ENCODE measurements at regions not wholly inside any gene's neighbourhood (a gene's known extent, or its start where the extent isn't known, plus 50 kb on each side); places are given as distances from the start of the nearest gene placed in this dataset.
"Not testable (repeated sequence)": the region's sequence is repeated elsewhere in the genome, so short reads cannot be mapped to it uniquely, and the experiment has no call there.

DNA sequence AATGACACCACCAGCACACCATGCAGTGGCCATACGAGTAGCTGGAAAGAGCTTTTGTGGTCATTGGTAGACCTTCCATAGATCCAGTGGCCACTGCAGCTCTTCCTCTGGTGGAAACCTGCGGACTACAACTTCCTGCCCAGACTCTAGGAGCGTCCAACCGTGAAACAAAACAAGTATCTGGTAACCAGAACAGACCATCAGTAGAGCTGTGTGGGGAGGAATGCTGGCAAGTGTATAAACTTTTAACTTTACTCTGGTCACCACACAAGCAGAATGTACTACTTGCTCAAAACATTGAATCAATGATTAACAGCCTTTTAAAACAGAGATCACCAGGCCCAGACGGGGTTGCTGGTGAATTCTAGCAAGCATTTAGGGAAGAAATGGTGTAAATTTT lies 154.7 kb upstream of the DGKB start:
- Histone ChIP-seq H3K4me3 (no peak overlapping the region), H3K27me3 (ENCODE audit: low read depth) (peaks cover 8% of the 10 kb centered on the region), H3K27ac (replicated peaks) (no peak overlapping the region), H3K36me3 (no peaks in the 10 kb centered on the region), H3K4me1 (no peaks in the 10 kb centered on the region), H3K9me3 (replicated peaks) (no peaks in the 10 kb centered on the region)
- no peak for DNase-seq
- intact Hi-C loops (cut with micrococcal nuclease) = no loop called here
- TF ChIP-seq, protein P1, sequence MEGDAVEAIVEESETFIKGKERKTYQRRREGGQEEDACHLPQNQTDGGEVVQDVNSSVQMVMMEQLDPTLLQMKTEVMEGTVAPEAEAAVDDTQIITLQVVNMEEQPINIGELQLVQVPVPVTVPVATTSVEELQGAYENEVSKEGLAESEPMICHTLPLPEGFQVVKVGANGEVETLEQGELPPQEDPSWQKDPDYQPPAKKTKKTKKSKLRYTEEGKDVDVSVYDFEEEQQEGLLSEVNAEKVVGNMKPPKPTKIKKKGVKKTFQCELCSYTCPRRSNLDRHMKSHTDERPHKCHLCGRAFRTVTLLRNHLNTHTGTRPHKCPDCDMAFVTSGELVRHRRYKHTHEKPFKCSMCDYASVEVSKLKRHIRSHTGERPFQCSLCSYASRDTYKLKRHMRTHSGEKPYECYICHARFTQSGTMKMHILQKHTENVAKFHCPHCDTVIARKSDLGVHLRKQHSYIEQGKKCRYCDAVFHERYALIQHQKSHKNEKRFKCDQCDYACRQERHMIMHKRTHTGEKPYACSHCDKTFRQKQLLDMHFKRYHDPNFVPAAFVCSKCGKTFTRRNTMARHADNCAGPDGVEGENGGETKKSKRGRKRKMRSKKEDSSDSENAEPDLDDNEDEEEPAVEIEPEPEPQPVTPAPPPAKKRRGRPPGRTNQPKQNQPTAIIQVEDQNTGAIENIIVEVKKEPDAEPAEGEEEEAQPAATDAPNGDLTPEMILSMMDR (IDR thresholded peaks at IDR 0.05; ENCODE audit: borderline replicate concordance) = no peak

DNA sequence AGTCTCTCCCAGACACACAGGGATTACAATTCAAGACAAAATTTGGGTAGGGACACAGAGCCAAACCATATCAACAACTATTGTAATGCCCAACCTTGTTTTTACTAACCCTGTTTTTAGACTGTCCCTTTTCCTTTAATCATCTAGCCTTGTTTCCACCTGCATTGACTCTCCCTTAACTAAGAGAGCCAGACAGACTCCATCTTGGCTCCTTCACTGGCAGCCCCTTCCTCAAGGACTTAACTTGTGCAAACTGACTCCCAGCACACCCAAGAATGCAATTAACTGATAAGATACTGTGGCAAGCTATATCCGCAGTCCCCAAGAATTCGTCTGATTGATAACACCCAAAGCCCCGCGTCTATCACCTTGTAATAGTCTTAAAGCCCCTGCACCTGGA lies 151.8 kb upstream of the DGKB start:
- H3K27me3 ChIP-seq (ENCODE audit: low read depth); H3K9me3 ChIP-seq (replicated peaks); H3K4me3 ChIP-seq; DNase-seq; H3K27ac ChIP-seq (replicated peaks); H3K4me1 ChIP-seq; intact Hi-C loops (cut with micrococcal nuclease); H3K36me3 ChIP-seq: not testable (repeated sequence)

DNA sequence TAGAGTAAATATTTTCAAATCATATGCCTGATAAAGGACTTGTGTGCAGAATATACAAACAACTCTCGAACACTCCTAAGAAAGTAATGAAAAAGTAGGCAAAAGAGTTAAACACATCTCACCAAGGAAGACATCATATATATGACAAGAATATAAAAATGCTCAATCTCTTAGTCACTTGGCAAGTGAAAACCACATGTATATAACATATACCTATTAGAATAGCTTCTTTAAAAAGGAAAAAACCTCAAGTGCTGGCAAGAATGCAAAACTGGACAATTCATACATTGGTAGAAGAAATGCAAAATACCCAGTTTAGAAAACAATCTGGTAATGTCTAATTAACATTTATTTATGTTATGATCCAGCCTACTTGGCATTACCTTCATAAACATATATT lies 146.6 kb upstream of the DGKB start:
- no peak for DNase-seq
- no peaks in the 10 kb centered on the region for H3K36me3 ChIP-seq
- TF ChIP-seq, protein P1 (IDR thresholded peaks at IDR 0.05; ENCODE audit: borderline replicate concordance) = no peak
- no peaks in the 10 kb centered on the region for H3K9me3 ChIP-seq (replicated peaks)
- H3K27me3 ChIP-seq (ENCODE audit: low read depth) = no peaks in the 10 kb centered on the region
- no peak overlapping the region for H3K4me3 ChIP-seq
- no peak overlapping the region for H3K27ac ChIP-seq (replicated peaks)
- intact Hi-C loops (cut with micrococcal nuclease) = no loop called here
- no peaks in the 10 kb centered on the region for H3K4me1 ChIP-seq

DNA sequence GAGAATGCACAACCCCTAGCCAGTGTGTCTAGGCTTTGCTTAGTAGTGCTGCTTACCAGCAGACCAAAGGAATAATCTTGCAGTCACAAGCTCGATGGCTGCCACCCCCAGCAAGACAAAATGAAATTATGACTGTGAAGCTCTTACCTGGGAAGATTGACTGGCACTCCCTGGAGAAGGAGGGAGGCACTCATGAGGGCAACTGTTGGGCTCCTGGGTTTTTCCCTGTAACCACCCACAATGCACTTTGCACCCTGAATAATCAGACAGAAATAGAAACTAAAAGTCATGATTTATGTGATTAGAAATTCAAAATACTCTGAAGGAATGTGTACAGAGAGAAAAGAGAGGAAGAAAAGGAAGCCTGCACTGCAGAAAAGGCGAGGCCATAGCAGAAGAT lies 144.3 kb upstream of the DGKB start:
- H3K27ac ChIP-seq (replicated peaks) = no peak overlapping the region
- H3K4me1 ChIP-seq = no peaks in the 10 kb centered on the region
- TF ChIP-seq, protein P1 (IDR thresholded peaks at IDR 0.05; ENCODE audit: borderline replicate concordance) = no peak
- H3K4me3 ChIP-seq = no peak overlapping the region
- no peaks in the 10 kb centered on the region for H3K36me3 ChIP-seq
- H3K9me3 ChIP-seq (replicated peaks) = no peaks in the 10 kb centered on the region
- intact Hi-C loops (cut with micrococcal nuclease) = no loop called here
- no peaks in the 10 kb centered on the region for H3K27me3 ChIP-seq (ENCODE audit: low read depth)
- no peak for DNase-seq

DNA sequence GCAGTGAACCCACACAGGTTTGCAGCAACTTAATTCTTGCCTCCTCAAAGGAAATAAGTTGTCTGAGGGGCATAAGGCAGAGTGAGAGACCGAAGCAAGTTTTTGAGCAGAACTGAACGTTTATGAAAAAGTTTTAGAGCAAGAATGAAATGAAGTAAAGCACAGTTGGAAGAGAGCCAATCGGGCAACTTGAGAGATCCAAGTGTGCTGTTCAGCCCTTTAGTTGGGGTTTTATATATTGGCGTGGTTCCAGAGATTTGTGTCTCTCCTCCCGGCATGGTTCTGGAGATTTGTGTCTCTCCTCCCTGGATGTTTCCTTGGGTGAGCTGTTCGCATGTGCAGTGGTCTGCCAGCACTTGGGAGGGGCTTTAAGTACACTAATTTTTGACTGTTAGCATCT lies 141.4 kb upstream of the DGKB start:
- no peak overlapping the region for H3K4me3 ChIP-seq
- TF ChIP-seq, protein P1 (IDR thresholded peaks at IDR 0.05; ENCODE audit: borderline replicate concordance) = no peak
- intact Hi-C loops (cut with micrococcal nuclease) = no loop called here
- no peak overlapping the region for H3K27ac ChIP-seq (replicated peaks)
- DNase-seq = no peak
- H3K4me1 ChIP-seq = no peaks in the 10 kb centered on the region
- no peaks in the 10 kb centered on the region for H3K9me3 ChIP-seq (replicated peaks)
- H3K27me3 ChIP-seq (ENCODE audit: low read depth) = no peaks in the 10 kb centered on the region
- H3K36me3 ChIP-seq = no peaks in the 10 kb centered on the region

DNA sequence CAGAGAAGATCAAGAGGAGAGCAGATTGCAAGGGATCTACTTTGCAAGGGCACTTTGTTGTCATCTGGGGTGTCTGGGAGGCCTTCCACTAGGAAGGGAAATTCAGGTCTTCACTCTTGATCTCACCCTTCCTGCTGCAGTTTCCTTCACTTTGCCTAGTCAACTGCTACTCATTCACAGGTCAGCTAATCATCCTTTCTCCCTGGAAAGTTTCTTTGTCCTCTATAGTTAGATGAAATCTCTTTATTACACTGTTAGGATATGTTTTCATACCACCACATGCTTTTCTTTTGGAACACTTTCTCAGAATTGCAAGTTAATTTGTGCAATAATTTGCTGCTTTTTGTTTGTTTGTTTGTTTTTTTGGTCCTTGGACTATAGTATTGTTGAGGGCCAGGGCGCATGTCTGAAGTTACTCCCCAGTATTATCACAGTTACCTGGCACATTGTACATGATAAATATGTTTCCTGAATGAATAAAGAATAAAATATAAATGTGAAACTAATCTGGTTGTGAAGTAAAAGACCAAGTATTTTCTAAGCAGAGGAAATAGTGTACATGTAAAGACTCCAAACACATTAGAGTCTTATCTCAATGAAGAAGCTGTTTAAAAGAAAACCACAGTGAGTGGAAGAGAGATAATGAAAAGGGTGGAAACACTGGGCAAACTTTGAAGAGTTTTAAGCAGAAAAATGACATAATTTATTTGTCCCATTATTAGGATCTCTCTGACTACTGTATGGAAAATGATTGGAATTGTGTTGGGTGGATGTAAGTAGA lies 139.9 kb upstream of the DGKB start:
- DNase-seq = no peak
- H3K27ac ChIP-seq (replicated peaks) = no peak overlapping the region
- no peaks in the 10 kb centered on the region for H3K36me3 ChIP-seq
- no peaks in the 10 kb centered on the region for H3K9me3 ChIP-seq (replicated peaks)
- TF ChIP-seq, protein P1 (IDR thresholded peaks at IDR 0.05; ENCODE audit: borderline replicate concordance) = no peak
- no peak overlapping the region for H3K4me3 ChIP-seq
- no peaks in the 10 kb centered on the region for H3K4me1 ChIP-seq
- intact Hi-C loops (cut with micrococcal nuclease) = no loop called here
- H3K27me3 ChIP-seq (ENCODE audit: low read depth) = no peaks in the 10 kb centered on the region

Measured in left ventricle myocardium inferior (tissue), 1 donor.